AG20443 (cell line): ENCODE measurements at regions not wholly inside any gene's neighbourhood (a gene's known extent, or its start where the extent isn't known, plus 50 kb on each side); places are given as distances from the start of the nearest gene placed in this dataset.

ENCODE experiments used
- DNase-seq: peaks from one replicate; pipeline ENCODE4 v3.0.0; 2012; ENCODE audit warnings: low spot score, mixed read lengths

- DNase-seq = no peak
Observed at GRCh38 chr4:130172156-130172555, 1076.2 kb downstream of the C4orf33 start.

DNA sequence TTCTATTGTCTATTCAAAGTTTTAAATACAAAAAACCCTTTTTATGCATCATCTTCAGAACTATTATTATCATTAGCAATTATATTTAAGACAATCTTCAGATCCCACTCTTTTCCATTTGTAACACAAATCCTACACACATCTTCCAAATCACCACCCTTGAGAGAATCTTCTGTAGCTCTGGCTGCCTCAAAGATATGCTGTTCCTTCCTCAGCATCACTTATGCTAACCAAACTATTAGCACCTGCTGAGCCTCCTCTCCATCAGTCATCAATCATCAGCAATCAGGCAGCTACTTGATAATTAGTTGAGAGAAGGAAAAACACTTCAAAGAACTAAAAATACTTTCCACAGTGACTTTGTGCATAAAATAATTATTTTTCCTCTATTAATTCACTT is 1082.2 kb downstream of the C4orf33 start:
- no peak for DNase-seq

- DNase-seq = no peak
Observed at GRCh38 chr4:130183096-130183495, 1087.1 kb downstream of the C4orf33 start.

DNA sequence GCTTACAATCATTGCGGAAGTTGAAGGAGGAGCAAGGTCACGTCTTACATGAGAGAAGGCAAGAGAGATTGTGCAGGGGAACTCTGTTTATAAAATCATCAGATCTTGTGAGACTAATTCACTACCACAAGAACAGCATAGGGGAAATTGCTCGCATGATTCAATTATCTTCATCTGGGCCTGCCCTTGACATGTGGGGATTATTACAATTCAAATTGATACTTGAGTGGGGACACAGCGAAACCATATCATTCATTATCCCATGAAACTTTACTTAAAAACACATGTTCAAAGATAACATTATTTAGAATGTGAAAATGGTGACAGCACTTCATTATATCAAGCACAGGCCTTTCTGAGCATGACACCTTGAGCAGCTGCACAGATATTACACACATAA is 1087.8 kb downstream of the C4orf33 start:
- no peak for DNase-seq

GRCh38 chr4:130185123-130185522 is 1089.2 kb downstream of the C4orf33 start:
- no peak for DNase-seq

DNA sequence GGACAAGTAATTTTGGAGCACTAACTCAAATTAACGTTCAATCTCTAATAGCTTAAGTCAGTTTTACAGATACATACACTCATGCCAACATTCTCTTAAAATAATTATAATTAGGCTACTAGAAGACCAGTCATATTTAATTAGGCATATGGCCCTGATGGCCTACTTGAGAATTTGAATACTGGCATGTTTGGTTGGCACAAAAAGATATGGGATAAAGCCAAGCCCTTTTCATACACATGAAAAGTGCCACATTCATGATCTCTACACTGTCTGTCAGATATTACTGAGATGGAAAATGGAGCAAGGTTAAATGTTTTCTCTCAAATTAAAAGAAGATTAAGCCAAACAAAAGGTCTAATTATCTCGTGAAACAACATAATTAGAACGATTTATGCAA is 1091.0 kb downstream of the C4orf33 start:
- no peak for DNase-seq

GRCh38 chr4:130187587-130187986 is 1091.6 kb downstream of the C4orf33 start:
- DNase-seq = no peak

DNA sequence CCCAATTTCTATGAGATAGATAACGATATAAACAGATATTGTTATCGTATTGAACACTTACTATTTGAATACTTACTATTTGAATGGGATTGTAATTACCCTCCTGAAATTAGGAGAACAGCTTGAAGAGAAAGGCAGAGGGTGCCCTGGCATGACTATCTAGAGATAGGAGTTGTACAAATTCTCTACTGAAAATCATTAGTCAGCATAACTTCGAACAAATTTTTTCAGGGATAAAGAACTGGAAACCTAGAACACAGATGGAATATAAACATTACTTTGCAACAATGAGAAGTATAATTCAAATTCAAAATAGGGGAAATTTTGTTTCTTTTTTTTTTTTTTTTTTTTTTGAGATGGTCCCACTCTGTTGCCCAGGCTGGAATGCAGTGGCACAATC is 1096.8 kb downstream of the C4orf33 start:
- no peak for DNase-seq

- no peak for DNase-seq
Observed at GRCh38 chr4:130197946-130198345, 1102.0 kb downstream of the C4orf33 start.

- DNase-seq = no peak
Observed at GRCh38 chr4:130203571-130203970, 1107.6 kb downstream of the C4orf33 start.

DNA sequence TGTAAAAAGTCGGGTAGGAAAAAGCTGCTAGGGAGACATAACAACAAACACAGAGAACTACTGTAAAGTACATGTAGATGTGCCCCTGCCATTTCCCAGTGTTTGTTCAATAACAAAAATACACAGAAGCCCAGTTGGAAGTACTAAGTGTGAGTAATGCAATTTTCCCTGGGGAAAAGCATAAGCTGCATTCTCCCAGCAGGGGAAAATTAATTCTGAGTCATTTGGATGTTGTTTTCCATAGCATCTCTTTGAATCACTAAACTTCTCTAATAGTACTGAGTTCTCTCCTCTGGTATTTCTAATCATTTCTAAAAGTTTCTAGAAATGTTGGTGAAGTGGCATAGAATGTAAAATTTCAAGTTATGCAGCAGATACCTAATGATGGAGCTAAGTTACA is 1114.9 kb downstream of the C4orf33 start:
- no peak for DNase-seq

DNA sequence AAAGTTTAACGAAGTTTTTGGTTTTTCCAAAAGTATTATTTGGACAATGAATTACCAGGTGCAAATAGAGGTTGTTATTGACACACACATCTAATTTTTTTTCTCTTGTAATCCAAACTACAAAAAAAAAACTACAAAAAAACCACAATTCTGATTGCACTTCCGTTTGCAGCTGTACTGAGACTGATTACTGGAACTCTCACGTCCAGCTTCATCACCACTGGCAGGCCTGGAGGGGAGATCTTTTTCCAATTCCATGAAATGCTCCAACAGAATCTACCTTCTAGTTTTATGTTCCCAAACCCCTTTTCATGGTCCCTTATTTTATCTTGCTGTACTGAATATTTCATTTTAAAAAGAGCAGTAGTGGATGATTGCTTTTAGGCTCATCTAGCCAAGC is 1118.3 kb downstream of the C4orf33 start:
- DNase-seq = no peak

- DNase-seq = no peak
Observed at GRCh38 chr4:130233377-130234047, 1137.6 kb downstream of the C4orf33 start.

DNA sequence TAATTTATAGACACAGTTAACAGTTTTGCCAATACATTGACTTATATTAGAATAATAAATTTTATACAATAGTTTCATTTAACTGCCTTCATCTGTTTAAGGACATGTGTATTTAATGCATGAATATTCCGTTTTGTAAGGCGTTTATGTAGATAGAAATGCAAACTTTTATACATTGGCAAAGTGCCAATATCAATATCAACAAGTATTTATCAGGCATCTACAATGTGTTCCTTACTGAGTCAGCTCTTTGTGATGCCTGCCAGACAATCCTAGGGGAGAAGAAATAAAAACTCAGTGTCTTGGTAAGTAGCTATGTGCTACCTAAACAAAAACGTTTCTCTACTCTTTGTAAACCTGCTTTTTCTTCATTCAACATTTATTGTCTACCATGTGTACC is 1142.2 kb downstream of the C4orf33 start:
- no peak for DNase-seq

- DNase-seq = no peak
Observed at GRCh38 chr4:130249002-130249401, 1153.0 kb downstream of the C4orf33 start.

- DNase-seq = no peak
Observed at GRCh38 chr4:130257271-130257670, 1161.3 kb downstream of the C4orf33 start.

DNA sequence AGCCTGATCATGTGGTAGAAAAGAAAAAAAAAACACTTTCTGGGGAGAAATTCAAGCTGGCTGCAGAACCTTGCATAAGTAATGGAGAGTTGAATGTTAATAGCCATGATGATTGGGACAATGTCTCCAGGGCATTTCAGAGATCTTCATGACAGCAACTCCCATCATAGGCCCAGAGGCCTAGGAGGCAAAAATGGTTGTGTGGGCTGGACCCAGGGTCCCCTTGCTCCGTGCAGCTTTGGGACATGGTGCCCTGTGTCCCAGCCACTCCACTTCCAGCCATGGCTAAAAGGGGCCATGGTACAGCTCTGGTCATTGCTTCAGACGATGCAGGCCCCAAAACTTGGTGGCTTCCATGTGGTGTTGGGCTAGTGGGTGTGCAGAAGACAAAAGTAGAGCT is 1170.9 kb downstream of the C4orf33 start:
- DNase-seq = no peak

GRCh38 chr4:130288576-130288975 is 1192.6 kb downstream of the C4orf33 start:
- no peak for DNase-seq

DNA sequence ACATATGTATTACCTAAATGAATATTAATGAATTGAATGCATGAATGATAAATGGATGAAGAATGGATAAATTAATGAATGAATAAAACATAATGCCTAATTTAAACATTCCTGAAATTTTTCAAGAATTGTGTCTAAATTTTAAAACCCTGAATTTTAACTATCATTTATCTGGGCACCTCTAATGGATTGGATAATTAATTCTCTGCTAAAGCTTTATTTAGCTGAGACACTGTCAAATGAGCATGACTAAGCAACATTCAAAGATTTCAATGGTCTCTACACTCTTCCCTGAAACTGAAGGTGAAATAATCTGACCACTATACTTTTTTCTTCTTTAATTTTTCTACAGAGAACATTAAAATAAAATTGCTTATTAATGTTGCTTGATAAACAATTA is 1197.7 kb downstream of the C4orf33 start:
- DNase-seq = no peak

DNA sequence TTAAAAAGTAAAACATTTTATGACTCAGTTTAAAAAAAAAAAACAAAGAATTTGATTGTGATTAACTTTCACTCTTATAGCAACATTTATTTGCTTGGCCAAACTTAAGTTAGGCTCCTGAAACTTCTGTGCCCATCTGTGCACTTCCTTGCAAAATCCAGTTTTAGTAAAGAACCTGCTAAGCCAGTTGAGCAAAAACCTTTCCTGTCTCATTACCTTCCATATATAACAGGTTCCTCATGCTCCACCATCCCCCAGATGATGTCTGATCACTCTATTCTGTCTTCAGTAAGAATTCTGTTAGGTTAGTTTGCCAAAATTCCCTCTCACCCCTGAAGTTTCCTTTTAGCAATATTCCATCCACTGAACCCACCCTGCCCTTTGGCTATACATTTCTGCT is 1200.5 kb downstream of the C4orf33 start:
- no peak for DNase-seq

DNA sequence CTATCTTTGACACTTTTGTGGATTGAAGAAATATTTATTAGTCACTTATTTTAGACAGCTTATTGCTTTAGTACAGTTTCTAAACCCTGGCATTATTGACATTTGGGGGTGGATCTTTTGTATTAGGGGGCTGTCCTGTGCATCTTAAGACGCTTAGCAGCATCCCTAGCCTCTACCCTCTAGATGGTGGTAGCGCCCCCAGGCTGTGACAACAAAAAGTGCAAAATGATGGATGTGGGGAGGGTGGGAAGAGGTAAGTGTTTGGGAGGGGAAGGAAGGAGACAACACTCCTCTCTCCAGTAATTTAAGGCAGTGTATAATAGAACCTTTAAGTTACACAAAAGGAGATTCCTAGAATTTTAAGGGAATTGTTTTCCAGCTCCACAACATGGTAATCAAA is 1210.6 kb downstream of the C4orf33 start:
- no peak for DNase-seq

GRCh38 chr4:130309221-130309620 is 1213.3 kb downstream of the C4orf33 start:
- DNase-seq = no peak

DNA sequence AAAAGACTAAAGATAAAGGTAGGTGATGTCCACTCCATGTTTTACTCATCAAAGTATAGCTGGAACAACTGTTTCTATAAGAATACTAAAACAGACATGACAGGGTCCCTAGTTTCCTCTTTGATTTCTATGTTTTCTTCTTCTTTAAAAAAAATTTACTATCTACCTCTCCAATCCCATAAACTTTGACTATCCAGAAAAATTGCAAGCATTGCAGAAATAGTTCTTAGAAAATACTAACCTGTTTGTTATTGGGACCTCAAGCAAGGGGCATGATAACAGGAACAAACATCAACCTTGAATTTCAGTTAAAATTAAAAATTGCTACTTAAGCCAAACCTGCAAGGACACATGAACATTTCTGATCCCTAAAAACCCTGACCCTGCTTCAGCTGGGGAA is 1226.5 kb downstream of the C4orf33 start:
- no peak for DNase-seq

DNA sequence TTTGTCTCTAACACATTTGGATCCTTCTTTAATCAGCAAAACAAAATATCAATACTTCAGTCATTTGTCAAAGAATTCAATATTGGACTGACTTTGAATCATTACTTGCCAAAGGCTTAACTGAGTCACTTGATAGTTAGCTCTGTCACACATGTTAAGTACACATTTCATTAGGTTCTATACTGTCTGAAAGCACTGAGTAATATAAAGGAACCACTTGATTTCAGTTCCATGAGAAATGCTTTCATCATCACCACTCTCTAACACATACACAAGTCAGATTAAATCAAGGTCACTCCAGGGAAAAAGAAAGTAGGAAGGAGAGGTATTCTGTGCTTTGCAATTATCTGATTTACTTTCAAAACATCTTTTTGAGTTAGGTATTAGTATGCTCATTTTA is 1233.1 kb downstream of the C4orf33 start:
- no peak for DNase-seq
